HEK293T (cell line): ENCODE measurements at regions not wholly inside any gene's neighbourhood (a gene's known extent, or its start where the extent isn't known, plus 50 kb on each side); places are given as distances from the start of the nearest gene placed in this dataset.

Experiments used
- CTCF ChIA-PET: fragments of 350-600 bp; formaldehyde crosslinking; extraction: SDS; loops from one replicate; lab custom pipeline; 2021; ENCODE audit warnings: antibody characterized with exemption, inconsistent platforms; lab: Yijun Ruan, JAX
- POLR2A ChIA-PET: fragments of 350-600 bp; formaldehyde crosslinking; extraction: SDS; loops from one replicate; lab custom pipeline; 2020; ENCODE audit warnings: antibody characterized with exemption, inconsistent platforms; lab: Yijun Ruan, JAX
- DNase-seq: peaks from one replicate; pipeline ENCODE4 v3.0.0; 2012; ENCODE audit warnings: mixed read lengths; ENCODE audit errors: extremely low spot score
- ARNT ChIP-seq: fragments of 450-650 bp; IDR thresholded peaks from 2 replicates; pipeline ENCODE4 v1.6.1; 2017; ENCODE audit warnings: mild to moderate bottlenecking
- BHLHE40 ChIP-seq: fragments of 450-650 bp; IDR thresholded peaks from 2 replicates; pipeline ENCODE4 v1.6.1; 2016; ENCODE audit warnings: mild to moderate bottlenecking, moderate library complexity, borderline replicate concordance
- CTBP1 ChIP-seq: fragments of 450-650 bp; IDR thresholded peaks from 2 replicates; pipeline ENCODE4 v1.6.1; 2016; ENCODE audit warnings: borderline replicate concordance
- ELF4 ChIP-seq: fragments of 450-650 bp; IDR thresholded peaks from 2 replicates; pipeline ENCODE4 v1.6.1; 2017; ENCODE audit warnings: antibody characterized with exemption
- FOXA1 ChIP-seq: fragments of 450-650 bp; IDR thresholded peaks from 2 replicates; pipeline ENCODE4 v1.6.1; 2016; ENCODE audit warnings: mild to moderate bottlenecking
- FOXK2 ChIP-seq: fragments of 450-650 bp; IDR thresholded peaks from 2 replicates; pipeline ENCODE4 v1.6.1; 2016; ENCODE audit warnings: mild to moderate bottlenecking
- FOXM1 ChIP-seq: fragments of 450-650 bp; IDR thresholded peaks from 2 replicates; pipeline ENCODE4 v1.6.1; 2017; ENCODE audit warnings: mild to moderate bottlenecking, borderline replicate concordance
- HDGF ChIP-seq: fragments of 450-650 bp; IDR thresholded peaks from 2 replicates; pipeline ENCODE4 v1.6.1; 2017; ENCODE audit warnings: antibody characterized with exemption, borderline replicate concordance
- L3MBTL2 ChIP-seq: fragments of 450-650 bp; conservative IDR thresholded peaks from 2 replicates; pipeline ENCODE4 v1.6.1; 2016; ENCODE audit warnings: mild to moderate bottlenecking
- LEF1 ChIP-seq: fragments of 450-650 bp; IDR thresholded peaks from 2 replicates; pipeline ENCODE4 v1.6.1; 2017; ENCODE audit warnings: mild to moderate bottlenecking, borderline replicate concordance
- NFRKB ChIP-seq: fragments of 450-650 bp; IDR thresholded peaks from 2 replicates; pipeline ENCODE4 v1.6.1; 2016; ENCODE audit warnings: mild to moderate bottlenecking, moderate library complexity
- PKNOX1 ChIP-seq: fragments of 450-650 bp; IDR thresholded peaks from 2 replicates; pipeline ENCODE4 v1.6.1; 2016
- SP1 ChIP-seq: fragments of 450-650 bp; IDR thresholded peaks from 2 replicates; pipeline ENCODE4 v1.6.1; 2017
- SUZ12 ChIP-seq: fragments of 450-650 bp; IDR thresholded peaks from 2 replicates; pipeline ENCODE4 v1.6.1; 2016; ENCODE audit warnings: mild to moderate bottlenecking
- TARDBP ChIP-seq: fragments of 450-650 bp; IDR thresholded peaks from 2 replicates; pipeline ENCODE4 v1.6.1; 2016
- ZNF384 ChIP-seq: fragments of 450-650 bp; IDR thresholded peaks from 2 replicates; pipeline ENCODE4 v1.6.1; 2016

- POLR2A ChIA-PET: no interaction called here
- CTCF ChIA-PET: no interaction called here
- no peak for TF ChIP-seq ELF4
- TF ChIP-seq FOXA1: no peak
- no peak for DNase-seq
These were observed 397.5 kb downstream of the HTR1A start for GRCh38 chr5:63564789-63565188.

GRCh38 chr5:63563008-63563917 is 399.0 kb downstream of the HTR1A start:
- POLR2A ChIA-PET: no interaction called here
- no peak for DNase-seq
- CTCF ChIA-PET: no interaction called here
- no peak for TF ChIP-seq ELF4
- no peak for TF ChIP-seq HDGF
- TF ChIP-seq NFRKB: no peak
- TF ChIP-seq FOXK2: no peak
- TF ChIP-seq FOXM1: no peak
- no peak for TF ChIP-seq SP1
- no peak for TF ChIP-seq BHLHE40
- no peak for TF ChIP-seq TARDBP
- TF ChIP-seq LEF1: no peak

- TF ChIP-seq SP1: no peak
- no peak for TF ChIP-seq ARNT
- no peak for TF ChIP-seq HDGF
- TF ChIP-seq ZNF384: no peak
- no peak for TF ChIP-seq BHLHE40
- no peak for TF ChIP-seq ELF4
- TF ChIP-seq TARDBP: no peak
- no peak for TF ChIP-seq FOXA1
- TF ChIP-seq CTBP1: no peak
- no peak for TF ChIP-seq L3MBTL2
- no peak for TF ChIP-seq FOXK2
- no peak for TF ChIP-seq SUZ12
- no peak for TF ChIP-seq PKNOX1
- TF ChIP-seq LEF1: no peak
- CTCF ChIA-PET: no interaction called here
- POLR2A ChIA-PET: no interaction called here
- no peak for DNase-seq
These were observed 406.4 kb downstream of the HTR1A start for GRCh38 chr5:63555874-63556273.

GRCh38 chr5:63554191-63554590 is 408.1 kb downstream of the HTR1A start:
- TF ChIP-seq SP1: no peak
- TF ChIP-seq FOXA1: no peak
- TF ChIP-seq LEF1: no peak
- TF ChIP-seq ARNT: no peak
- no peak for TF ChIP-seq FOXM1
- no peak for TF ChIP-seq ELF4
- TF ChIP-seq TARDBP: no peak
- no peak for TF ChIP-seq BHLHE40
- TF ChIP-seq ZNF384: no peak
- no peak for TF ChIP-seq CTBP1
- TF ChIP-seq FOXK2: no peak
- no peak for TF ChIP-seq HDGF
- no peak for TF ChIP-seq PKNOX1
- DNase-seq: no peak
- CTCF ChIA-PET: no interaction called here
- POLR2A ChIA-PET: no interaction called here

- DNase-seq: no peak
- CTCF ChIA-PET: no interaction called here
- POLR2A ChIA-PET: no interaction called here
- no peak for TF ChIP-seq ARNT
- no peak for TF ChIP-seq PKNOX1
- no peak for TF ChIP-seq BHLHE40
- TF ChIP-seq SUZ12: no peak
- no peak for TF ChIP-seq HDGF
- no peak for TF ChIP-seq NFRKB
- TF ChIP-seq ELF4: no peak
- no peak for TF ChIP-seq ZNF384
These were observed 409.2 kb downstream of the HTR1A start for GRCh38 chr5:63553073-63553472.

GRCh38 chr5:63535840-63536602 is 426.2 kb downstream of the HTR1A start:
- CTCF ChIA-PET: no interaction called here
- TF ChIP-seq ZNF384: no peak
- TF ChIP-seq SUZ12: no peak
- no peak for TF ChIP-seq SP1
- TF ChIP-seq HDGF: no peak
- no peak for TF ChIP-seq PKNOX1
- no peak for TF ChIP-seq LEF1
- no peak for TF ChIP-seq FOXK2
- no peak for TF ChIP-seq ELF4
- TF ChIP-seq ARNT: no peak
- no peak for DNase-seq
- POLR2A ChIA-PET: no interaction called here
